Astrocyte (in vitro differentiated cells and primary cell): ENCODE measurements at regions not wholly inside any gene's neighbourhood (a gene's known extent, or its start where the extent isn't known, plus 50 kb on each side); places are given as distances from the start of the nearest gene placed in this dataset.

ENCODE experiments used
- DNase-seq: peaks from one replicate; pipeline ENCODE4 v3.0.0-alpha.2; 2010; ENCODE audit warnings: low read depth
- FAIRE-seq: peaks from 2 replicates; lab custom pipeline; 2011; peaks lifted over from hg19 to GRCh38; lab: Jason Lieb, UNC
- H2AFZ ChIP-seq: 2 replicates; pipeline ENCODE4 v1.6.0; 2012; ENCODE audit warnings: low read depth, low read length, inconsistent platforms
- H3K27ac ChIP-seq: 2 replicates; pipeline ENCODE4 v1.5.1; 2011; ENCODE audit warnings: low read depth, low read length, inconsistent platforms
- H3K27me3 ChIP-seq: 2 replicates; pipeline ENCODE4 v1.6.0; 2011; ENCODE audit warnings: low read length, inconsistent platforms; ENCODE audit not compliant: insufficient read depth
- H3K36me3 ChIP-seq: 2 replicates; pipeline ENCODE4 v1.5.1; 2011; ENCODE audit warnings: low read length, inconsistent platforms; ENCODE audit not compliant: insufficient read depth
- H3K4me1 ChIP-seq: 2 replicates; pipeline ENCODE4 v1.5.1; 2011; ENCODE audit warnings: low read length, inconsistent platforms; ENCODE audit not compliant: insufficient read depth
- H3K4me2 ChIP-seq: 2 replicates; pipeline ENCODE4 v1.6.0; 2012; ENCODE audit warnings: low read length, inconsistent platforms
- H3K4me3 ChIP-seq: 2 replicates; pipeline ENCODE4 v1.5.1; 2011; ENCODE audit warnings: low read depth, mild to moderate bottlenecking, low read length, inconsistent platforms; ENCODE audit not compliant: insufficient read depth
- H3K79me2 ChIP-seq: 2 replicates; pipeline ENCODE4 v1.6.0; 2012; ENCODE audit warnings: mild to moderate bottlenecking, low read length, inconsistent platforms; ENCODE audit not compliant: insufficient read depth
- H3K9ac ChIP-seq: 2 replicates; pipeline ENCODE4 v1.6.0; 2012; ENCODE audit warnings: mild to moderate bottlenecking, low read length, inconsistent platforms
- H3K9me3 ChIP-seq: 2 replicates; pipeline ENCODE4 v1.5.1; 2012; ENCODE audit warnings: low read depth, mild to moderate bottlenecking, low read length, inconsistent platforms; ENCODE audit not compliant: insufficient read depth
- H4K20me1 ChIP-seq: 2 replicates; pipeline ENCODE4 v1.6.0; 2012; ENCODE audit warnings: low read length, inconsistent platforms; ENCODE audit not compliant: insufficient read depth
- H3K27ac Mint-ChIP-seq: one replicate; pipeline ENCODE4 v1.8.0; 2021; ENCODE audit warnings: mild to moderate bottlenecking, mixed read lengths; ENCODE audit not compliant: unreplicated experiment
- H3K27me3 Mint-ChIP-seq: one replicate; pipeline ENCODE4 v1.8.0; 2021; ENCODE audit warnings: low read depth, mixed read lengths; ENCODE audit not compliant: unreplicated experiment
- H3K36me3 Mint-ChIP-seq: one replicate; pipeline ENCODE4 v1.8.0; 2021; ENCODE audit warnings: low read depth, mixed read lengths; ENCODE audit not compliant: unreplicated experiment
- H3K4me1 Mint-ChIP-seq: one replicate; pipeline ENCODE4 v1.8.0; 2021; ENCODE audit warnings: low read depth, mixed read lengths; ENCODE audit not compliant: unreplicated experiment
- H3K4me3 Mint-ChIP-seq: one replicate; pipeline ENCODE4 v1.8.0; 2021; ENCODE audit warnings: mild to moderate bottlenecking, moderate library complexity, mixed read lengths; ENCODE audit not compliant: unreplicated experiment
- H3K9me3 Mint-ChIP-seq: one replicate; pipeline ENCODE4 v1.8.0; 2021; ENCODE audit warnings: mild to moderate bottlenecking, mixed read lengths; ENCODE audit not compliant: unreplicated experiment
- CTCF ChIP-seq: IDR thresholded peaks from 2 replicates; pipeline ENCODE4 v1.5.1; 2011; ENCODE audit warnings: low read depth, mild to moderate bottlenecking, inconsistent platforms, low read length, moderate library complexity; ENCODE audit not compliant: insufficient read depth
- EZH2 ChIP-seq: IDR thresholded peaks from 2 replicates; pipeline ENCODE4 v1.6.1; 2012; ENCODE audit warnings: mild to moderate bottlenecking, low read length, inconsistent platforms; ENCODE audit not compliant: insufficient read depth

- no peak for FAIRE-seq
- Histone ChIP-seq H3K9me3 (no peaks in the 10 kb centered on the region), H3K79me2 (no peaks in the 10 kb centered on the region), H3K27me3 (no peaks in the 10 kb centered on the region), H4K20me1 (no peaks in the 10 kb centered on the region), H2AFZ (peak overlapping the region; percentile 53), H3K27ac (no peak overlapping the region), H3K9ac (no peak overlapping the region), H3K4me2 (no peak overlapping the region), H3K36me3 (no peaks in the 10 kb centered on the region), H3K4me1 (peaks cover 6% of the 10 kb centered on the region), H3K4me3 (no peak overlapping the region)
- Mint-ChIP-seq H3K4me1 (peaks cover 17% of the 10 kb centered on the region), H3K27ac (no peak overlapping the region), H3K27me3 (no peaks in the 10 kb centered on the region), H3K36me3 (no peaks in the 10 kb centered on the region), H3K9me3 (no peaks in the 10 kb centered on the region), H3K4me3 (no peak overlapping the region)
- no peak for DNase-seq
- TF ChIP-seq EZH2 (no peak), CTCF (no peak)
Observed at GRCh38 chr6:19297880-19298279, 539.3 kb upstream of the ID4 start.

GRCh38 chr6:19298421-19298820 is 538.7 kb upstream of the ID4 start:
- Histone ChIP-seq H3K27me3 (no peaks in the 10 kb centered on the region), H3K36me3 (no peaks in the 10 kb centered on the region), H3K4me2 (no peak overlapping the region), H3K9me3 (no peaks in the 10 kb centered on the region), H3K4me1 (peaks cover 6% of the 10 kb centered on the region), H3K27ac (no peak overlapping the region), H2AFZ (no peak overlapping the region), H4K20me1 (no peaks in the 10 kb centered on the region), H3K79me2 (no peaks in the 10 kb centered on the region), H3K9ac (no peak overlapping the region), H3K4me3 (no peak overlapping the region)
- Mint-ChIP-seq H3K27me3 (no peaks in the 10 kb centered on the region), H3K9me3 (no peaks in the 10 kb centered on the region), H3K27ac (no peak overlapping the region), H3K4me3 (no peak overlapping the region), H3K4me1 (peaks cover 17% of the 10 kb centered on the region), H3K36me3 (no peaks in the 10 kb centered on the region)
- FAIRE-seq, result no peak
- no peak for DNase-seq
- TF ChIP-seq CTCF, result no peak
- TF ChIP-seq EZH2, result no peak

GRCh38 chr6:19299129-19299528 is 538.0 kb upstream of the ID4 start:
- H3K9me3 ChIP-seq, result no peaks in the 10 kb centered on the region
- Mint-ChIP-seq H3K36me3 (no peaks in the 10 kb centered on the region), H3K4me3 (no peak overlapping the region), H3K9me3 (no peaks in the 10 kb centered on the region), H3K27ac (no peak overlapping the region), H3K27me3 (no peaks in the 10 kb centered on the region), H3K4me1 (peaks cover 17% of the 10 kb centered on the region)
- no peaks in the 10 kb centered on the region for H3K36me3 ChIP-seq
- TF ChIP-seq CTCF, result no peak
- TF ChIP-seq EZH2, result no peak
- H4K20me1 ChIP-seq, result no peaks in the 10 kb centered on the region
- H3K4me2 ChIP-seq, result no peak overlapping the region
- no peak overlapping the region for H3K9ac ChIP-seq
- no peak overlapping the region for H3K4me3 ChIP-seq
- DNase-seq (no peak), FAIRE-seq (no peak)
- no peak overlapping the region for H3K27ac ChIP-seq
- H3K79me2 ChIP-seq, result no peaks in the 10 kb centered on the region
- no peak overlapping the region for H2AFZ ChIP-seq
- H3K4me1 ChIP-seq, result peaks cover 6% of the 10 kb centered on the region
- no peaks in the 10 kb centered on the region for H3K27me3 ChIP-seq
